ENCODE measurements at regions not wholly inside any gene's neighbourhood (a gene's known extent, or its start where the extent isn't known, plus 50 kb on each side); places are given as distances from the start of the nearest gene placed in this dataset.

DNA sequence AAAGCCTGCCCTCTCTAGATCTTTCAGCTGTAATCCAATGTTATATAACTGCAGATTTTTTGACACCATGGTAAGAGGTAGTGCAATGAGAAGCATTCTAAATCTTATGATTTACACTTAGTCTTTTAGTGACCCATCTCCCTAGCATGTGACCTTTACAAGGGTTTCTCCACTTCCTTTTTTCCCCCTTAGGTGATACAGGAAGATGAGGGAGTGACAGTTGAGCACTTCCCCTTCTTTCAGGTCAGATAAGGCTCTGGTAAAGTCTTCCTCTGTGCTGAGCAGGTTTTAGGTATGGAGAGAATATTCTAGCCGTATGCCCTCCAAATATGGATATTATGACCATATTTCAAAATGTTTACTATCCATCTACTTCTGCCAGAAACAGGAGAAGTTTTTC is 753.6 kb downstream of the JRKL start:
- DNase-seq: no peak

- DNase-seq: no peak
Measured at GRCh38 chr11:97149741-97150140, 759.9 kb downstream of the JRKL start.

DNA sequence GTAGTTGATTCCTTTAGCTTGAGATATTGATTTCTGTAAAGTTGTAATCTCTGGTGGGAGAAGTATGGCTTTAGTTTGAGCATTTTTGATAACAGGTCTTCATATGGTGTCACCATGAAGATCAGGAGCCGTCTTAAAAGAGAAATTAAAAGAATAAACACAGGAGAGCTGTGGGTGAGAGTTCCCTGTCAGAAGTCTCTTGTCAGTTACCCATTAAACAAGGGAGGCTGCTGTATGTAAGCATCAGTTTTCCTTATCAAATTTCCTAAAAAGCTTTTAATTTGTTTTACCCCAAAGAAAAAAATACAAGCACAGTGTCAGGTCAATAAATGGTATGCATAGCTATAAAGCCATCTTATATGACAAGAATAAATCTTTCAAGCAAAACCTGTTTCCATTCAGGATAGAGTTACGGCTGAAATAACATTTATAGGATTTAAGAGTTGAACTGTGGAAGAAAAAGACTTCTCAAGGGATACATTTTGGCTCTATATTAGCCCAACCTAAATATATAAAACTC is 767.5 kb downstream of the JRKL start:
- peak; percentile 64 for DNase-seq

DNA sequence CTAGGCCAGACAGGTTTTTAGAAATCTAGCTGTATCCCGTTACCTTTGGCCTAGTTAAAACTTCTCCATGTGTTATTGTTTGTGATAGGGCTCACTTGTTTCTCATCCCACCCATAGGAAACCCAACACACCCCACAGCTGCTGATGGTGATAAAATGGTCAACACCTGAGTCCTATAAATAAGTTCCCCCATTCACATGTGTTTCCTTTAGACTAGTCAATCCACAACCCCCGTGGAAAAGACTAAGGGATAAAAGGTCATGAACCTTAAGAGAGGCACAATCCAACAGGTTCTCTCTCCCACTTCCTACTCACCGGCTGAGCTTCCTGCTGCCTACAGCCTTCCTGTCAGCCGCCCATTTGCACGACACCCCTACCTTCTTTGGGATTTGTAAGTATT is 768.4 kb downstream of the JRKL start:
- peak; percentile 42 for DNase-seq

DNA sequence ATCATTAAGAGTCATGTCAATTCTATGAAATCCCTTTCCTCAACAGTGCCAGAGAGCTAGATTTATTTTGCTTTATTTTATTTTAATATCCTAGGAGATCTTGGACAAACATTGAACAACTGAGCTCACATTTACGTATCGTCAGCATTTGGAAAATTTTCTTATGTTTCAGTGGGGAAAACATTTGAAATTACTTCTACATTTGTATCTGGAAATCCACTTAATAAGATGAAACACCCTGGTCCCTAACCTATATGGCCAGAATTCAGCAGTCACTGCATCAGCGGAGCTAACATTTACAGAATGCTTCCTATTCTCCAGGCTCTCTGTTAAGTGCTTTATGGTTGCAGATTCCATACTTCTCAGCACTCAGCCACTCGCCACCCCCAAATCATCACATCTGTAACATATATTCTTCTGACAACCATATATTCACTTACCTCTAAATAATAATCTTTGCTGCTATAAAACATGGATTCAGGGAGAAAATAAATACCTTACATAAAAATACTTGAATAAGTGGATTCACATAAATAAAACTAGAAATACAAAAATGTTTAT is 773.9 kb downstream of the JRKL start:
- DNase-seq: no peak

GRCh38 chr11:97201743-97202612 is 812.2 kb downstream of the JRKL start:
- DNase-seq: no peak

- no peak for DNase-seq
Measured at GRCh38 chr11:97202613-97203292, 812.9 kb downstream of the JRKL start.

DNA sequence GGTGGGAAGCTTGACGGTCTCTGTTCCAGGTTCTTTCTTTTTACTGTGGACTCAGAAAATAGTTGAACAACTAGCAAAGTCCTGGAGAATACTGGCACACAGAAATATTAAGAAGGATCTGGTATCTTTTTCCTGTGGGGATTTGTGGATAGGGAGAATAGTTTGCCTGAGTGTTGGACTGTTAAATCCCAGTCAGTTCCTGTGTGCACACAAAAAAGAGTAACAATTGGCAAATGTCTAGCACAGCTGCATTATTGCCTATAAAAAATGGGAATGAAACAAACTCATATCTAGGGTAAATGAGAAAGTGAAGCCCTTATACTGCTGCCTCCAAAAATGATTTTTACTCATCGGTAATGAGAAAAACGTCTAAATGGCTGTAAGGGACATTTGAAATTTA is 828.2 kb downstream of the JRKL start:
- DNase-seq: no peak

DNA sequence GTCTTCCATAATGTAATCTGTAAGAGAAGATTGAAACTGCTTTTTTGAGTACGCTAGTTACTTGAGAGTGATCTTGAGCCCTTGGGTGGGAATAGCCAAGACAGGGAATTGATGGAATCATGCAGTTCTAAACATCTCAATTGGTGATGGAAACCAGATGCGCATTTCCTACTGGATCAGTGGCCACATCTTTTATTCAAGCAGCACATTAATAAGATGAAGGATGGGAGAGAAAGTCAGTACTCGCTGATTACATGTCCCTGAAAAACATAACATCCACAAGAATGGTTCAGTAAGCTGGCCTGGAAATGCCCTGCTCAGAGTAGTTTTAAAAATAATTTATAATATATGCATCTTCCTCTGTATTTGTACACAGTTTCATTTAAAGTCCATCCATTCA is 833.8 kb downstream of the JRKL start:
- no peak for DNase-seq

GRCh38 chr11:97224396-97224795 is 834.6 kb downstream of the JRKL start:
- no peak for DNase-seq

- no peak for DNase-seq
Measured at GRCh38 chr11:97225794-97226193, 836.0 kb downstream of the JRKL start.

- no peak for DNase-seq
Measured at GRCh38 chr11:97229936-97230335, 840.1 kb downstream of the JRKL start.

DNA sequence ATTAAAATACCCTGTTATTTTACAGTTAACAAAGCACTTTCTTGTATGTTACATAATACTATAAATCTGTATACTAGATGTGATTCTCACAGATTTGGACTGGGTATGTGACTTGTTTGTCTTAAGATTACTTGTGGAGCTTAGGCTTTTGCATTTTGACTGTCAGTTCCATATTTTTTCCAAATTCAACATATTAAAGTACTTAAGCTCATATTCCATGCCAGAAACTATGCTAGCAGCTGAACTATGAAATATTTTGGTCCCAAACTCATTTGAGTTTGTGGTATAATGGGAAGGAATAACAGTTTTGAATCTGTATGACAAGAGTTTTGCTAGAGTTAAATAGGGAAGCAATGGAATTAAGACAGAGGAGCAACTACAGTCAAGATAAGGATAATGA is 841.4 kb downstream of the JRKL start:
- DNase-seq: no peak

DNA sequence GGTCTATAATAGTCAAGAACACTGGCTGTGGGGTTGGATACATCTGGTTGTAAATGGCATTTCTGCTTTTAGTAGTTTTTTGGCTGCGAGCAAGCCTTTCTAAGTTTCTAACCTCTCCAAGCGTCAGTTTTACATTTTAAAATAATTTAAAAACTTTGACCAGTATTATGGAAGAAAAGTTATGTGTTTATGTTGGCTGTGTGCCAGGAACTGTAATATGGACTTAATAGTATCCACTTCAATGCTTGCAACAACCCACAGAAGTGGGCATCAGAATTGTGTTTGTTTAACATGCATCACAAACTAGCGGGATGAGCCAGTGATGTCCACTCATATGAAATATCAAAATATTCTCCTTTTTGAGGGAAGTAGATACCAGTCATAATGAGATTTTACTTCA is 844.2 kb downstream of the JRKL start:
- no peak for DNase-seq

DNA sequence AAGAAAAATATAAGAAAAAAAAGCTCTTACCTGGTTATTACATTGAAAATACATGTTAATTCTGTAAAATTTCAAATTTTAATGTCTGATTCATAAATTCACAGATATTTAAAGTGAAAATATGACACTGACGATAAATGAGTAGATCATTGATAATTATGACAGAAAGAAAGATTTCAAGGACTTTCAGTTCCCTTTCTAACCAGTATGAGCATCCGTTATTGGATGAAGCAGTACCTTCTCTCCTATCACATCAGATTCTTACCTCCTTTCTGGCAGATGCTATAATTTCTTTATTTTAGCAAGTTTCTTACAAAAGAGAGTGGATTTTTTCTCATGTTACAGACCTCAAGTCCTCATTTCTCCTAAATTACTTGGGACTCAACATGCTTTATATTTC is 847.3 kb downstream of the JRKL start:
- DNase-seq: no peak

DNA sequence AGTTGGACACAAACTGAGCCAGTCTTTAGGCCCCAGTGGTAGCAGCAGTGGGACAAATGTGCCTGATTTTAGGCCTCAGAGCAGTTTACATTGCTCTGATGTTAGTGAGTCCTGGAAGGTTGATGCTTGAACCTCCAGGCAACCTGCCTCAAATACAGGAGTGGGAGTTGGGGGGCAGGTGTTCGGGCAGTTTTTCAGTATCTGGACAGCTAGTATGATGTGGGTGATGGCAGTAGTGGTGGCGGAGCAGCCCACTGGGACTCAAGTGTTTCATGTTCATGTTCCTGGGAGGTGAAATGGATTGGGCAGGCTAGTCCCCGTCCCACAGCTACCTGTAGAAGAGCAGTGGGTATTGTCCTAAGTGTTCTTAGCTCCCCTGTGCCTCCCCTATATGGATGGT is 857.8 kb downstream of the JRKL start:
- no peak for DNase-seq

GRCh38 chr11:97254790-97255189 is 865.0 kb downstream of the JRKL start:
- DNase-seq: no peak

DNA sequence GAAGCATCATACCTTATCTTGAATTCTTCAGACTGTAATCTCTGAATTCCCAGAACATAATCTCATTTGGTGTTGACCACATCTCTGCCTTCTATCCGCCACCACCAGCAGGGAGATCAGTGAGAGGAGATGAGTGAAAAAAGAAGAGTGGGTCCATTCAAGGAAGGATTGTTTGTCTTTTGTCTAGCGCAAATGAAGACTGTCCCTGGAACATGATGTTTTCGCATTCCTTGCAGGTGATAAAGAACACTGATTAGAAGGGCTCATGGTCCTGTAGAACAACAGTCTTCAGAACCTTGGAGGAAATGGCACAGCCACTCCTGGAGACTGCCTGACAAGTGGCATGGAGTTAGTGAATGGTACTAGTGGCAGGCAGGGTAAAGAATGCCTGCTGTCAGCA is 869.6 kb downstream of the JRKL start:
- no peak for DNase-seq

- no peak for DNase-seq
Measured at GRCh38 chr11:97259884-97260283, 870.1 kb downstream of the JRKL start.

DNA sequence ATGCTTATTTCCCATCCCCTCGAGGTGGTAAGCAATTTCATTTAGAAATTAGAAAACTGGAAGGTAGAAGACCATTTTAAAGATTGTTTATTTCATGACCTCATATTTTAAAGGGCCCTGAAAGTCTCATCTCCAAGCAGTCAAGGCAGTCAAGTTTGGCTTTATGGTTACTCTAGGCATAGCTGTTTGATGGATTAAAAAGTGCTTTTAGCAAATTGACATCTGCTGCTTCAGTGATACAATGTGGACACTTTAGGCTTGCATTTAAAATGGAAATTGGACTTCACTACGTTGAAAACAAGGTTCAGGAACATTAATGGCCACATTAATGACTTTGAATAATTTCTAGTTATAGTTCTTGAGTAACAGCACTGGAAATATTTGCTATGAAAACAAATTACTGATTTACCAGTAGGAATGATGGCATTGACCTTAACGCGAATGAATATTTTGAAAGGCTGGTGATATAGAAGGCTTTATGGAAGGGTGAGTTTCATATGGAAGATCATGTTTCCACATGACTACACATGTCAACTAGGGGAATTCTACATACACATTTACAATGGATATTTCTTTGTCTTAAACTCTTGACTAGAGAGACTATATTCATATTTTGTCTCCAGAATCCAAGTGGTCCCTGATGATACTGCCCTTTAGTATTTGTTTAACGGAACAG is 873.5 kb downstream of the JRKL start:
- DNase-seq: no peak

DNA sequence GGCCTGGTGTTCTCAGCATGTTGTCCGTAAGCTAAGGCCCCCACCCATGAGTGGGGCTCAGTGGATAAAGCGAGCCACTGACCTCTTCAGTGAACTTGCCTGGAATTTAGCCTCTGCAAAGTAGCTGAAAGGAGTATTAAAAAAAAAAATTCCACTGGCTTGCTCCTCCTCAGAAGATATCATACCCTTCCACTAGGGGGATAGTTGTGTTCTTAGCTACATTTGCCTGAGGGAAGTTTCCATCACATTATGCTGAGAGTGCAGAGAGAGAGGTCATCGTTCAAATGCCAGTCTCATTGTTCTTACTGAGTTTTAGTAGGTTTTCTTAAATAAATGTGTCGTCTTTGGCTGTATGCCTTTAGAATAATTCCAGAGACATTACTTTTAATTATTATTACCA is 879.7 kb downstream of the JRKL start:
- no peak for DNase-seq

GRCh38 chr11:97279341-97279740 is 889.5 kb downstream of the JRKL start:
- no peak for DNase-seq

Data from renal pelvis (tissue), 1 donor.